ENCODE measurements at regions not wholly inside any gene's neighbourhood (a gene's known extent, or its start where the extent isn't known, plus 50 kb on each side); places are given as distances from the start of the nearest gene placed in this dataset.

- H3K4me1 Mint-ChIP-seq = no peaks in the 10 kb centered on the region
- no peak overlapping the region for H3K4me3 Mint-ChIP-seq
- H3K27ac Mint-ChIP-seq = no peak overlapping the region
- no peaks in the 10 kb centered on the region for H3K27me3 Mint-ChIP-seq (ENCODE audit: low read depth, poor library complexity)
- TF ChIP-seq, protein P1, sequence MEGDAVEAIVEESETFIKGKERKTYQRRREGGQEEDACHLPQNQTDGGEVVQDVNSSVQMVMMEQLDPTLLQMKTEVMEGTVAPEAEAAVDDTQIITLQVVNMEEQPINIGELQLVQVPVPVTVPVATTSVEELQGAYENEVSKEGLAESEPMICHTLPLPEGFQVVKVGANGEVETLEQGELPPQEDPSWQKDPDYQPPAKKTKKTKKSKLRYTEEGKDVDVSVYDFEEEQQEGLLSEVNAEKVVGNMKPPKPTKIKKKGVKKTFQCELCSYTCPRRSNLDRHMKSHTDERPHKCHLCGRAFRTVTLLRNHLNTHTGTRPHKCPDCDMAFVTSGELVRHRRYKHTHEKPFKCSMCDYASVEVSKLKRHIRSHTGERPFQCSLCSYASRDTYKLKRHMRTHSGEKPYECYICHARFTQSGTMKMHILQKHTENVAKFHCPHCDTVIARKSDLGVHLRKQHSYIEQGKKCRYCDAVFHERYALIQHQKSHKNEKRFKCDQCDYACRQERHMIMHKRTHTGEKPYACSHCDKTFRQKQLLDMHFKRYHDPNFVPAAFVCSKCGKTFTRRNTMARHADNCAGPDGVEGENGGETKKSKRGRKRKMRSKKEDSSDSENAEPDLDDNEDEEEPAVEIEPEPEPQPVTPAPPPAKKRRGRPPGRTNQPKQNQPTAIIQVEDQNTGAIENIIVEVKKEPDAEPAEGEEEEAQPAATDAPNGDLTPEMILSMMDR (IDR thresholded peaks at IDR 0.05) = no peak
- no peaks in the 10 kb centered on the region for H3K36me3 Mint-ChIP-seq (ENCODE audit: low read depth)
- no peaks in the 10 kb centered on the region for H3K9me3 Mint-ChIP-seq
- DNase-seq = no peak
Observed at GRCh38 chr3:117443014-117443413, 733.4 kb downstream of the TUSC7 start.

DNA sequence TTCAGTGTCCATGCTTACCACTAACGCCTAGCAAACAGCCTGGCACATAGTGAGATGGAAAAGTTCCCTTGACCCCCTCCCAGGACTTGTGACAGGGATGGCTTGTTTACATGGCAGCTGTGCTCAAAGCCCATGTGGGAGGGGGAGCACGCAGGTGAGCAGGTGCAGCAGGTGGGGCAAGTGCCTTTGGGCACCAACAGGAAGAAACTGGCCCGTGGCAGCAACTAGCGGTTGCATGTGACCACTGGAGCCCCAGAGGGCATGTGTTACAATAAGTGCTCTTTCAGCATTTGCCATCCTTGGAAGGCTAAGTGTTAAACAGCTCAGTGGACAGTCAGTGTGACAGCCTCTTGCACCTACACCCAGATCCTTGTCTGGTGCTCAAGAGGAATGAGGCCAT is 734.6 kb downstream of the TUSC7 start:
- no peaks in the 10 kb centered on the region for H3K4me1 Mint-ChIP-seq
- H3K9me3 Mint-ChIP-seq = no peaks in the 10 kb centered on the region
- no peak for DNase-seq
- no peak overlapping the region for H3K4me3 Mint-ChIP-seq
- H3K27ac Mint-ChIP-seq = no peak overlapping the region
- no peaks in the 10 kb centered on the region for H3K27me3 Mint-ChIP-seq (ENCODE audit: low read depth, poor library complexity)
- TF ChIP-seq, protein P1 (IDR thresholded peaks at IDR 0.05) = no peak
- no peaks in the 10 kb centered on the region for H3K36me3 Mint-ChIP-seq (ENCODE audit: low read depth)

DNA sequence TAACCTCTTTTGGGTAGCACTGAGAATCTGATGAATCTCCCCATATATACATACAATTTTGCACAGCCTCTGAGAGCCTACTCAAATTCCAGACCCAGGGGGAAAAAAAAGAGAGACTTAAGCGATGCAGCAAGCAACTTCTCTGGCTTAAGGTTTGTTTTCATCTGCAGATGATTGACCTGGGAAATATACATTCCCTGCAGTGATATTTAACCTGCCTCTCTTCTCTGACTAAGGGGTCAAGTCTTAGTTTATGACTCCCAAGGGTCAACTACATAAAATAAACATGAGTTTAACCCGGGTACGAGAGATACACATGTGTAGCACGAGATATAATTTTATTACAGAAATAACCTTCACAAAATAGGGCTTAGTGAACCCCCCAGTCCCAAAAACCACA is 737.8 kb downstream of the TUSC7 start:
- Mint-ChIP-seq H3K4me3 (no peak overlapping the region), H3K27me3 (ENCODE audit: low read depth, poor library complexity) (no peaks in the 10 kb centered on the region), H3K9me3 (no peaks in the 10 kb centered on the region), H3K4me1 (no peaks in the 10 kb centered on the region), H3K36me3 (ENCODE audit: low read depth) (no peaks in the 10 kb centered on the region), H3K27ac (no peak overlapping the region)
- TF ChIP-seq, protein P1 (IDR thresholded peaks at IDR 0.05) = no peak
- DNase-seq = no peak

- H3K4me3 Mint-ChIP-seq = no peak overlapping the region
- TF ChIP-seq, protein P1 (IDR thresholded peaks at IDR 0.05) = no peak
- H3K9me3 Mint-ChIP-seq = no peaks in the 10 kb centered on the region
- no peak for DNase-seq
- no peaks in the 10 kb centered on the region for H3K4me1 Mint-ChIP-seq
- no peak overlapping the region for H3K27ac Mint-ChIP-seq
- no peaks in the 10 kb centered on the region for H3K36me3 Mint-ChIP-seq (ENCODE audit: low read depth)
- no peaks in the 10 kb centered on the region for H3K27me3 Mint-ChIP-seq (ENCODE audit: low read depth, poor library complexity)
Observed at GRCh38 chr3:117450026-117450425, 740.4 kb downstream of the TUSC7 start.

- TF ChIP-seq, protein P1 (IDR thresholded peaks at IDR 0.05) = no peak
- Mint-ChIP-seq H3K27ac (no peak overlapping the region), H3K27me3 (ENCODE audit: low read depth, poor library complexity) (no peaks in the 10 kb centered on the region), H3K9me3 (no peaks in the 10 kb centered on the region), H3K4me3 (no peak overlapping the region), H3K4me1 (no peaks in the 10 kb centered on the region), H3K36me3 (ENCODE audit: low read depth) (no peaks in the 10 kb centered on the region)
- no peak for DNase-seq
Observed at GRCh38 chr3:117454254-117454653, 744.7 kb downstream of the TUSC7 start.

GRCh38 chr3:117454908-117455307 is 745.3 kb downstream of the TUSC7 start:
- no peaks in the 10 kb centered on the region for H3K36me3 Mint-ChIP-seq (ENCODE audit: low read depth)
- H3K27ac Mint-ChIP-seq = no peak overlapping the region
- H3K4me1 Mint-ChIP-seq = no peaks in the 10 kb centered on the region
- H3K4me3 Mint-ChIP-seq = no peak overlapping the region
- H3K27me3 Mint-ChIP-seq (ENCODE audit: low read depth, poor library complexity) = no peaks in the 10 kb centered on the region
- H3K9me3 Mint-ChIP-seq = no peaks in the 10 kb centered on the region
- TF ChIP-seq, protein P1 (IDR thresholded peaks at IDR 0.05) = no peak
- DNase-seq = no peak

Measured in nephron progenitor cell (in vitro differentiated cells).